Frontal cortex (tissue), 3 donors: ENCODE measurements at regions not wholly inside any gene's neighbourhood (a gene's known extent, or its start where the extent isn't known, plus 50 kb on each side); places are given as distances from the start of the nearest gene placed in this dataset.
A peak's percentile ranks its signal among the peaks of the same experiment; 100 is the strongest.
"Not testable (repeated sequence)": the region's sequence is repeated elsewhere in the genome, so short reads cannot be mapped to it uniquely, and the experiment has no call there.

Experiments
- DNase-seq, 2 donors: peaks; one replicate each; pipeline ENCODE4 v3.0.0; 2012; ENCODE audit warnings: low spot score in 2 of 2
- FAIRE-seq: peaks from 2 replicates; lab custom pipeline; 2012; peaks lifted over from hg19 to GRCh38; lab: Jason Lieb, UNC
- donor health status: control.
- donor health status: control.
- donor health status: control.

DNA sequence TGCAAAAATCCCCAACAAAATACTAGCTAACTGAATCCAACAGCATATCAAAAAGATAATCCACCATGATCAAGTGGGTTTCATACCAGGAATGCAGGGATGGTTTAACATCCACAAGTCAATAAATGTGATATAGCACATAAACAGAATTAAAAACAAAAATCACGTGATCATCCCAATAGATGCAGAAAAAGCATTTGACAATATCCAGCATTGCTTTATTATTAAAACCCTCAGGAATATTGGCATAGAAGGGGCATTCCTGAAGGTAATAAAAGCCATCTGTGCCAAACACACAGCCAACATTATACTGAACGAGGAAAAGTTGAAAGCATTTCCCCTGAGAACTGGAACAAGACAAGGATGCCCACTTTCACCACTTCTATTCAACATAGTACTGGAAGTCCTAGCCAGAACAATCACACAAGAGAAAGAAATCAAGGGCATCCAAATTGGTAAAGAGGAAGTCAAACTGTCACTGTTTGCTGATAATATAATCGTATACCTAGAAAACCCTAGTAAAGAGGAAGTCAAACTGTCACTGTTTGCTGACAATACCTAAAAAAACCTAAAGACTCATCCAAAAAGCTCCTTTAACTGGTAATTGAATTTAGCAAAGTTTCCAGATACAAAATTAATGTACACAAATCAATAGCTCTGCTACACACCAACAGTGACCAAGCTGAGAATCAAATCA, 109.8 kb downstream of the RNASET2 start:
- DNase-seq, FAIRE-seq: not testable (repeated sequence)

DNA sequence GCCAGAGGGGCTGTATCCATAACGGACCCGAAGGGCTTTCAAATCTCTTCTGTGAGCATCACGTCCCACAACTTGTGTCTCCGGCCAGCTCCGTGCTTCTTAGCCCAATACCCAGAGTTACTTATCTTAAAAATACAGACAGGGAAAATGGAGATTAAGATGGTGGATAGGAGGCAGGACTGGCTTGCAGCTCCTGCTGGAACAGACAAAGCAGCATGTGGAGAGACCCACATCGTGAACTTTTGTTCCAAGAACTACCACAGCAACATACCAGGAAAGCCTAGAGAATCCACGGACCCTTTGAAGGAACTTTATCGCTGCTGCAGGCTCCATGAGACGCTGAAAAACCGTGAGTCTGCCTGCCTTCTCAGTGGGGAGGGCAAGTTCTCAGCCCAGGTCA, 113.7 kb downstream of the RNASET2 start:
- no peak for FAIRE-seq
- DNase-seq: no peak

DNA sequence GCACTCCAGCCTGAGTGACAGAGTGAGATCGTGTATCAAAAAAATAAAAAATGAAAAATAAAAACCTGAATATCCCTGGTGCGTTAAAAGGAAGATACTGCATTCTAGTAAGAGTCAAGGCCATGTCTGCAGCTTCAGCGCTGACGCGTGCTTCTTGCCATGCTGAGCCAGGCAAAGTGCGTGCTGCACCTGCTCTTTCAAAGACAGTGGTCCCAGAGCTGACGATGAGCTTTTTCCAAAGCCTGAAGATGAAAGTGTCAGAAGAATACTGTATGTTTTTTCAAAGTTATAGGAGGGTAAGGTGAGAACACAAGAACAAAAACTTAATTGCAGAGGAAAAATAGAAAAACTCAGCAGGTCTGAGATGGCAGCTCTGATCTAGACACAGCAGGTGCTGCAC, 115.1 kb downstream of the RNASET2 start:
- DNase-seq: no peak
- no peak for FAIRE-seq

DNA sequence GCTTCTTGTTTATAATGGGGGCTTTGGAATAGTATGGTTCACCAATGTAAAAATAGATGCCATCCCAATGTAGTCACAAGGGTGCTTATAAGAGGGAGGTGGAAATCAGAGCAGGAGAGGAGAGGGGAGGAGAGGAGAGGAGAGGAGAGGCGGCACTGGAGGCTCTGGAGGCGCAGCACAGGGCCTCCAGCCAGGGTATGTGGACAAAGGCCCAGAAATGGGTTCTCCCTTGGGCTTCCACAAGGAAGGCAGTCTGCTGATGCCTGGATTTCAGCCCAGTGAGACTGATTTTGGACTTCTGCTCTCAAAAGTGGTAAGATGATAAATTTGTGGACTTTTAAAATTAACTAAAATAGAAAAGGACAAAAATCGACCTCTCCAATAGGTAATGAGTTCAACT, 116.8 kb downstream of the RNASET2 start:
- FAIRE-seq: no peak
- no peak for DNase-seq

DNA sequence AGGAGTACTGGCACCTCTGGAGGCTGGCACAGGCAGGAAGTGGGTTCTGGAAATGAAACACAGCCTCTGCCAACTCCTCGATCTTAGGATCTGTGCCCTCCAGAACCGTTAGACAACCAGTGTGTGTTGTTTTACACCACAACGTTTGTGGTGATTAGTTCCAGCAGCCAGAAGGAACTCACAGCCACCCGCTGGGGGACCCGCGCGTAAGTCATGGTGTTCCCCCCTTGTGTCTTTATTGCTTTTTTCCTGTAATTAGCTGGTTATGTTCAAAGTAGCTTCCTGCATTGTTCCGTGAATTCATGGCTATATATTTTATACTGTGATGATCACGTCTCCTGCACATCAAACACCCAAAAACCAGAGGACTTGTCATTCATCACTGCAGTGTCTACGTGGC, 117.4 kb downstream of the RNASET2 start:
- DNase-seq: no peak
- no peak for FAIRE-seq

DNA sequence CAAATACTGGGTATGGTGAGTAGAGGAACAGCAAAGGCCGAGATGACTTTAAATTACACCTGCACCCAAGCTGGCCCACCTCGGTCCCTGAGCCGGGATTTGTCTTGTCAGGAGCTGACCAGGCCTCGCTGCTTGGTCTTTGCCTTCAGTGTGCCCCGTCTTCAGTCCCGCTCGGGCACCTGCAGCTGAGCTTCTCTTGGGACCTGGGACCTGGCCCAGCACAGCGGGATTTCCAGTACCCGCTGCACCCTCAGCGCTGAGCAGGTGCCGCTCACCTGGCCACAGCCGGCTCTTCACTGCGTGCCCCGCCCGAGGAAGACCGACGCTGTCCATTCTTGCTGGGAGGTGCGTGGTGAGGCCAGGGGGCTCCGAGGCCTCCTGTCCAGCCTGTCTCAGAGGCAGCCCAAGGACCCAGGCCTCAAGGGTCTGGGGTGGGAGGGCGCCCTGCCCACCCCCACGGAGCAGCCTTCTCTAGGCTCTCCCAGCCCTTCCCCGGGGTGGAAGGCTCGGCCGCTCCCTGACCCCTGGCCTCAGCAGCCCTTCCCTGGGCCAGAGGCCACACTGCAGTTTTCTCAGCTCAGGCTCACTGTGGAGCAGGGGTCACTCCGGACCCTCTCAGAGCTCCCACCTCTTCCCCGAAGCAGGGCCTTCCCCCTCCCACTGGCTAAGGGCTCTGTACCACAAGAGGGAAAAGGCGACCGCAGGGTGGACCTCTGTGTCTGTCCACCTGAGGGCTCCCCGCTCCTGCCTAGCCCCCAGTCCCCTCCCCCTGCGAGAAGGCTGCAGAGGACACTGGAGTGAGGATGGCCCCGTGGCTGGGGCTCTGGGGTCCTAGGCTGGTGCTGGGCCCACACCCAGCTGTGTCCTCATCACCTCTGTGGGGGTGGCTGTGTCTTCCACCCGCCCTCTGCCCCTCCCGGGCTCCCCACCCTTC, 119.3 kb downstream of the RNASET2 start:
- no peak for FAIRE-seq
- DNase-seq: no peak

DNA sequence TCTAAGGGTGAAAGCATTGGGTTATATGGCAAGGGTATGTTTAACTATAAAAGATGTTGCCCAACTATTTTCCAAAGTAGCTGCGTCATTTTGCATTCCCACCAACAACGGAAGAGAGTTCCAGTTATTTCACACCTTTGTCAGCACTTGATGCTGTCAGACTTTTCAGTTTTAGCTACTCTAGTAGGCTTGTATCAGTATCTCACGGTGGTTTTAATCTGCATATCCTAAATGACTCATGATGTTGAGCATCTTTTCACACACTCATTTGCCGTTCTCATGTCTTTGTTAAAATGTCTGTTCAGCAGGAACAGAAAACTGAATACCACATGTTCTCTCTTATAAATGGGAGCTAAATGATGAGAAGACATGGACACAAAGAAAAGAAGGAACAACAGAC, 122.3 kb downstream of the RNASET2 start:
- DNase-seq: no peak
- FAIRE-seq: no peak

DNA sequence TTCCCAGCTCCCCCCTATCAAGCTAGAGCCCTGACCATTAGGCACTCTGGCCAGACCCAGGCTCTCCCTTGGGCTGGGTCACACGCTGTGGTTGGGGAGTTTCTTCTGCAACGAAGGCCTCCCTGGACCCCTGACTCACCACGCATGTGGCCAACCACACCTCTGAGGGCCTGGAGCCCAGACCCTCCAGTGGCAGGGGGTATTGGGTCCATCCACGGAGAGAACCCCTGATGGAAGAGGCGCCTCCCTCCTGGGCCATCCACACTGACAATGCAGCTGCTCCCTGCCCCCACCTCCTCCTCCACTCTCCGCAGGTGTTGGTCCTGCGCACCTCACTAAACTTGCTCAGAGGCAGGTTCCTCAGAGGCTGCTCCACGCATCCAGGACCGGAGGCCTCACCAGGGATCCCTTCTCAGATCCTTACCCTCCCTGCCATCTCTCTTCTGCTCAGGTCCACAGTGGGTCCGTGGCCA, 125.4 kb downstream of the RNASET2 start:
- FAIRE-seq (no peak), DNase-seq (no peak)

DNA sequence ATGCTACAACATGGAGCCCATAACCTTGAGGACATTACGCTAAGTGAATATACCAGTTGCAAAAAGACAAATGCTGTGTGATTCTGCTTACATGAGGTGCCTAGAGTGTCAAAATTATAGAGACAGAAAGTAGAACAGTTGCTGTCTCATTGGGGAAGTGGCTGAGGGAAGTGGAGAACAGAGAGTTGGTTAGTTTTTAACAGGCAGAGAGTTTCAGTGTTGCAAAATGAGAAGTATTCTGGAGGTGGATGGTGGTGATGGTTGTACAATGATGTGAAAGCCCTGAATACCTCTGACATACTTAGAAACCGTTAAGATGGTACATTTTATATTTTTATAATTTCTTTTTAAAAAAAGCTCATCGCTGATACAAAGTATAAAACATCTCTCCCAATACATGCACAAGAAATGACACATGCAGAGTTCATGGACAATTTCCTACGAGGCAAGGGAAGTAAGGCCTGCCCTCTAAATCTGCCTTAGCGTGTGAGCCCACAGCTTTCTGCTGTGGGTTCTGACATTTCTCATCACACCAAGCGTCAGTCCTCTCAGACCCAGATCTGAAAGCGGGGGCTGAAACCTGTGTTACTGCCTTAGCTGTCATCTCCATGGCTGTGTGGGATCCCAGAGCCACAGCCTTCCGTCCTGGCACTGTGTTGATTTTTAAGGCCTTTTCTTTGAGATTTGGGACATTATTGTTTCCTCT, 126.0 kb downstream of the RNASET2 start:
- no peak for FAIRE-seq
- DNase-seq: no peak

DNA sequence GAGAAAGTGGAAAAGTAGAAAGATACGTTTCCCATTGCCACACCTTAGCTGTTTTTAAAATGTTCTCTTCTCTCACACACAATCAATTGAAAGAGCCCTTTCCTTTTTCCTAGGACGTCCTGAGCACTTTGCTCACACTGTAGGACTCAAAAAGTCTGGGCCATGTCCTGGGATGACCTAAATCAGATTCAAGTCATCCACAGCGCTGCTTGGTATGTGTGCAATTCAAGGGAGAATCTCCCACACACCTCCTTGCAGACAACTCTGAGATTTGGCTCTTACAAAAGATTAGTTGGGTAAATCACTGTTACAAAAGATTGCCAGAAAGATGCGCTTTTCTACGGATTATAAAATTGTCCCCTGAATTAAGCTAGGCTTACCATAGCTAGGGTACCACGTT, 130.1 kb downstream of the RNASET2 start:
- FAIRE-seq: no peak
- no peak for DNase-seq

DNA sequence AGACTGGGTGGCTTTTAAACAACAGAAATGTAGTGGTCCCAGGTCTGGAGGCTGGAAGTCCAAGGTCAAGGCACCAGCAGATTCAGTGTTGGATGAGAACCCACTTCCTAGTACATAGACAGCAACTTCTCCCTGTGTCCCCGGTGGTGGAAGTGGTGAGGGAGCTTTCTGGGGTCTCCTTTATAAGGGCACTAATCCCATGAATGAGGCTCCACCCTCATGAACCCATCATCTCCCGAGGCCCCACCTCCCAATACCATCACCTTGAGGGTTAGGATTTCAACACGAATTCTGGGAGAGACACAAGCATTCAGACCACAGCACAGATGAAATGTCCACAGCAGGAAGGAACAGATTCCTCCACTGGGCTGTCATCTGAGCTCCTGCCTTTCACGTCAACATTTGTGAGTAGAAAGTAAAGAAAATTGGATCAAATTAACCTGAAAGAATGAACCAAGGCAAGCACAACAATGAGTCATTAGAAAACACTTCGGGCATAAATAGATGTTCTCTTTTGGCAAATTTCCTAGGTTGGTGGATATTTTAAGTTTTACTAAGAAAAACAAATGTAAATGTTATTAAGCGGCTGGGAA, 130.7 kb downstream of the RNASET2 start:
- FAIRE-seq: no peak
- peak in 1 of 2 donors; percentile 29 for DNase-seq

DNA sequence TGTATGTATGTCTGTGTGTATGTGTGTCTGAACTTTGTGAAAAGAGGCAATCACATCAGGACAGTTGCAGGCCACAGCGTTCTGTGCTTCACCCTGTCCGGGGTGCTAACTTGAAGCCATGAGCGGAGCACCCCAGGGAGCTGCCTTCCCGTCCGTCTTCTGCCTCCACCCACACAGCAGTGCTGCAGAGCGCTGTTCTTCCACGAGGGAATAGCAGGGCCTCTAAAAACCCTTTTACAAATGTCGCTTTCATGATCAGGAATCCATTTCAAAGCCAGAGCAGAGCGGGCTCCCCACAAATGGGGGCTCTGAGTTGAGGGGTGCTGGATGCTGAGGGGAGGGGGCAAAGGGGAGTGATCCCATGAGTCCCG, 131.5 kb downstream of the RNASET2 start:
- no peak for DNase-seq
- FAIRE-seq: no peak

DNA sequence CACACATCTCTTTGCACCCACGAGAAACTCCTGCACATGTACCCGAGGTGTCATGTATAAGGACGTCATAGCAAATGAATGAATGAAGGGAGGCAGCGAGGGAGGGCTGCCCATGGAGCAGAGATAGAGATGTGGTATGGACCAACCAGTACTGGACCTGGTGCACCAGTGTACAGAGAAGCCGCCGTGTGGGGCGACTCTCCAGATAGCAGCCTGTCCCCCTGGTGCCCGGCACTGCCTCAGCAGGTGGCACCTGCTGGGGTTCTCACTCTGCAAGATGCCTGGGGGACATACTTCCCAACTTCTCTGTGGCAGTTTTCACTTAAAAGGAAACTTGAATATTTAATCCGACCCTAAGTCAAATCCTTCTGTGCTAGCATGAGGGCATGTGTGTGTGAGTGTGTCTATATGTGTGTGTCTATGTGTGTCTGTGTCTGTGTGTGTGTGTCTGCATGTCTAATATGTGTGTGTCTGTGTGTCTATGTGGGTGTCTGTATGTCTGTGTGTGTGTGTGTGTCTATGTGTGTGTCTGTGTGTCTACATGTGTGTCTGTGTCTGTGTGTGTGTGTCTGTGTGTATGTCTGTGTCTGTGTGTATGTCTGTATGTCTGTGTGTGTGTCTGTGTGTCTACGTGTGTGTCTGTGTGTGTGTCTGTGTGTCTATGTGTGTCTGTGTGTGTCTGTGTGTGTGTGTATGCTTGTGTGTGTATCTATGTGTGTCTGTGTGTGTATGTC, 132.0 kb downstream of the RNASET2 start:
- DNase-seq (no peak), FAIRE-seq (no peak)

DNA sequence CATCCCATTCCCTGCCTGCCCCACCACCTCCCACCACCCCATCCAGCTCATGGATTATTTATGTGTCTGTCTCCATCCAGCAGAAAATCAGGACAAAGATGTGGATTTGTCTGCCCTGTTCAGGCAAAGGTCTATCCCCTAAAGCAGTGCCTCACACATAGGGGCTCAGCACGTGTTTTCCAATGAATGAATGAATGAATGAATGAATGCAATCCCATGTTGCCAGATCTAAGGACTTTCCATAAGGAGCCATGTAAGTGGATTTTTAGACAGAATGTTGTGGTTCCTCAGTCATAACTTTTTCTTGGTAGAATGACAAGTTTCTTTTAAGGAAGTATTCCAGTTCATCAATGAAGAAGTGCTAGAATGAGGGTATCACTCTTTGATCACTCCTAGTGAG, 133.7 kb downstream of the RNASET2 start:
- FAIRE-seq (no peak), DNase-seq (no peak)

DNA sequence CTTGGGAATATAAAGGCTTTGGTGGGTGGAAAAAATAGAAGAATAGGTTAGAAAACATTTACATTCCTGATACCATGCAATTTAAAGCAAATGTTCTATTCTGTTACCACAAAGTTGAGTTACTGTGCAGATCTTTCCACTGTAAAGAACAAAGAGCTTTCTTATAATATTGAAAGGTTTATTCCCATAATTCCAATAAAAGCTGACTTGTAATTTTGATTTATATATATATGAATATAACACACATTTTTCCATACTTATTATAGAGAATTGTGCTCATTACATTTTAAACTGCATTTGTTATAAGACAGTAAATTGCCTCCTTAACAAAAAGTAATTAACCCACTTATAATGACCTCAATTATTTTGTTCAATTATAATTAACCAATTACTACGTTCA, 135.9 kb downstream of the RNASET2 start:
- FAIRE-seq (no peak), DNase-seq (no peak)

DNA sequence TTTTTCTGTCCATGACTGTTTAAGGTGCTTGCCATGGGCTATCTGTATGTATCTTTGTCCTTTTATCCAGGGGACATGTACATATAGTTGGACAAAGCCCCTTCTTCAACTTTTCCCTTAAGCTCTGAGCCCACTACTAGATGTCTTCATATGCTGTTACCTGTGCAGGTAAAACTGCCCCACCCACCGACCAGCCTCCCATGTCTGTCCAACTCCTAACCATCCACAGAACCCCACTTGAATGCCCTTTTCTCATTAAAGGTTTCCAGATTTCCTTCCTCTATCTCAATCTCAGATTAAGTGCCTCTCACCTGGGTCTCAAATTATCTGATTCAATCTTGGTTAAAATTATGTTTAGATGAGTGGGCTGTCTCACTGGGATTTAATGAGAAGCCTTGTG, 136.3 kb downstream of the RNASET2 start:
- FAIRE-seq (no peak), DNase-seq (no peak)

DNA sequence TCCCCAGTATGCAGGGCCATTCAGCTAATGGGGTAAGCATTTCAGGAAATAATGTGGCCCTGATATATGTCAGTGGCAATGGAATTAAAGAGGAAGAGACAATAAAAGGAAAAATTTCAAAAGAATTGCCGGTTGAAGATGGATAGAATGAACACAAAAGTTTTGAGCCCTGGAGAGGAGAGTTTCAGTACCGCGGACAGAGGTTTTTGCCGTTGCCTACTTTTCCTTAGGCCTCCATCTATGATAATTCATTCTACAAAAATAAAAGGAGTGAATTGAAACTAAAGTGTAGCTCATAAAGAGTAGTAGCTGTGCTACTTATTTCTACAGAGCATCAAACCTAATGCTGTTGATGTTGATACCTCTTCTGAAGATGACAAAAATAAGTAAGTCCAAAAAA, 140.7 kb downstream of the RNASET2 start:
- no peak for DNase-seq
- FAIRE-seq: no peak

DNA sequence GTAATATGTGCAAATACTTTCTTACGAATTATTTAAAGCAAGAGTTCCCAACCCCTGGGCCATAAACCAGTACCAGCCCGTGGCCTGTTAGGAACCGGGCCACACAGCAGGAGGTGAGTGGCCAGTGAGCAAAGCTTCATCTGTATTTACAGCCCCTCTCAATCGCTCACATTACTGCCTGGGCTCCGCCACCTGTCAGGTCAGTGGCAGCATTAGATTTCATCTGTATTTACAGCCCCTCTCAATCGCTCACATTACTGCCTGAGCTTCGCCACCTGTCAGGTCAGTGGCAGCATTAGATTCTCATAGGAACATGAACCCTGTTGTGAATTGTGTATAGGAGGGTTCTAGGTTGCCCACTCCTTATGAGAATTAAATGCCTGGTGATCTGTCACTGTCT, 142.0 kb downstream of the RNASET2 start:
- no peak for FAIRE-seq

DNA sequence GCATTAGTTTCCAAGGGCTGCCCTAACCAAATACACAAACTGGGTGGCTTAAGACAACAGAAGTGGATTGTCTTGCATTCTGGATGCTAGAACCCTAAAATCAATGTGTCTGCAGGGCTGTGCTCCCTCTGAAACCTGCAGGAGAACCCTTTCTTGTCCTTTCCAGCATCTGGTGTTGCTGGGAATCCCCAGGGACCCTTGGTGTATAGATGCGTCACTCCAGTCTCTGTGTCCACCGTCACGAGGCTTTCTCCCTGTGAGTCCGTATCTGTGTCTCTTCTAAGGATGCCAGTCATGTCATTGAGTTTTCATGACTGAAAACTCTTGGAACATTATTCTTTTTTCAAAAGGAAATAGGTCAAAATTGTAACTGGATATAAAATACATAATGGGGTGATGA, 142.9 kb downstream of the RNASET2 start:
- no peak for DNase-seq

More for the DNA sequence above, 142.0 kb downstream of the RNASET2 start:
- DNase-seq: no peak

DNA sequence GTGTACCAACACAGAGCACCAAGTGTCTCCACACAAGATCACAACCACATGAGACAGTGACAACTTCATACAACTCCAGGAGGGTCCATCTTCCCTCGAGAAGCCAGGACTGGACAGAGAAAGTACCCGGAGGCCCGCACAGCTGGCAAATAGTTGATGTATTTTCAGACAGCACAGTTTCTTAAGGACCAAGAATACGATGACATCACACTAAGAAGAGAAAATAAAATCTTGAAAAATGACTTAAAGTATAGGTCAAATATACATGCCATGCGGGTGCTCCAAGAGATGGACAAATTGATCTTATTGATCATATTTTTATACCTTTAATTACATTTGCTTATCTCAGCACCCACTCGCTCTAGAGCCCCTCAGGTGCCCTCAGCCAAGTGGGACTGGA, 145.5 kb downstream of the RNASET2 start:
- no peak for FAIRE-seq
- no peak for DNase-seq

More for the DNA sequence above, 142.9 kb downstream of the RNASET2 start:
- FAIRE-seq: no peak
